ENCODE measurements at regions not wholly inside any gene's neighbourhood (a gene's known extent, or its start where the extent isn't known, plus 50 kb on each side); places are given as distances from the start of the nearest gene placed in this dataset.

DNA sequence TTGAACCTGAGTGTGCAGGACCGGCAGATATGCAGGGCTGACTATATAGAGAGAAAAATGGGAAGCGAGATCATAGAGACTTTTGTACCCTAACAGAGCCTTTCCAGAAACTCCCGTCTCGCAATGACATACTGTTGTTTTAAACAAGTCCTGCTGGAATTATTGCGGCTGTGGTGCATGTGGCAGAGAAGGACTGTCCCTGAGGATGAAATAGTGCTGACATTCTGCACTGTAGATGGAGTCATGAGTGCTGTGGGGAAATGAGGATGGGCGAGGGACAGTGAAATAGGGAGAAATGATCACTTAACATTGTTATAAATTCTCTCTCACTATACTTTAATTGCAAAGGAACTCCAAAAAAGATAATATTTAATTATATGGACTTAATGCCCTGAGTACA, 50.4 kb upstream of the KLHL14 start:
- Histone ChIP-seq H3K27me3 (ENCODE audit: insufficient read depth, low read depth, low read length) (no peaks in the 10 kb centered on the region), H3K36me3 (ENCODE audit: insufficient read depth, low read length) (no peaks in the 10 kb centered on the region), H3K27ac (ENCODE audit: low read length) (no peak overlapping the region), H3K4me3 (ENCODE audit: low read length) (no peak overlapping the region), H3K79me2 (replicated peaks; ENCODE audit: insufficient read depth, low read length) (no peaks in the 10 kb centered on the region), H3F3A (ENCODE audit: insufficient read depth, low read length, poor library complexity, severe bottlenecking) (no peaks in the 10 kb centered on the region), H3K9me2 (ENCODE audit: insufficient read depth, low read length) (no peaks in the 10 kb centered on the region), H3K9ac (ENCODE audit: low read length) (no peak overlapping the region), H4K20me1 (ENCODE audit: insufficient read depth) (no peaks in the 10 kb centered on the region), H3K4me2 (ENCODE audit: low read length) (no peak overlapping the region), H2AFZ (ENCODE audit: low read depth, low read length) (no peak overlapping the region), H3K9me3 (ENCODE audit: low read length) (no peaks in the 10 kb centered on the region)
- no peak for TF ChIP-seq EZH2 (IDR thresholded peaks at IDR 0.05; ENCODE audit: borderline replicate concordance, insufficient read depth, low read length, poor library complexity, severe bottlenecking)
- TF ChIP-seq, protein P1, sequence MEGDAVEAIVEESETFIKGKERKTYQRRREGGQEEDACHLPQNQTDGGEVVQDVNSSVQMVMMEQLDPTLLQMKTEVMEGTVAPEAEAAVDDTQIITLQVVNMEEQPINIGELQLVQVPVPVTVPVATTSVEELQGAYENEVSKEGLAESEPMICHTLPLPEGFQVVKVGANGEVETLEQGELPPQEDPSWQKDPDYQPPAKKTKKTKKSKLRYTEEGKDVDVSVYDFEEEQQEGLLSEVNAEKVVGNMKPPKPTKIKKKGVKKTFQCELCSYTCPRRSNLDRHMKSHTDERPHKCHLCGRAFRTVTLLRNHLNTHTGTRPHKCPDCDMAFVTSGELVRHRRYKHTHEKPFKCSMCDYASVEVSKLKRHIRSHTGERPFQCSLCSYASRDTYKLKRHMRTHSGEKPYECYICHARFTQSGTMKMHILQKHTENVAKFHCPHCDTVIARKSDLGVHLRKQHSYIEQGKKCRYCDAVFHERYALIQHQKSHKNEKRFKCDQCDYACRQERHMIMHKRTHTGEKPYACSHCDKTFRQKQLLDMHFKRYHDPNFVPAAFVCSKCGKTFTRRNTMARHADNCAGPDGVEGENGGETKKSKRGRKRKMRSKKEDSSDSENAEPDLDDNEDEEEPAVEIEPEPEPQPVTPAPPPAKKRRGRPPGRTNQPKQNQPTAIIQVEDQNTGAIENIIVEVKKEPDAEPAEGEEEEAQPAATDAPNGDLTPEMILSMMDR (IDR thresholded peaks at IDR 0.05; ENCODE audit: poor library complexity, severe bottlenecking): no peak
- no peak for TF ChIP-seq POLR2AphosphoS5 (IDR thresholded peaks at IDR 0.05)
- TF ChIP-seq EP300 (conservative IDR thresholded peaks at IDR 0.05; ENCODE audit: poor library complexity, severe bottlenecking): no peak
- no peak for TF ChIP-seq SMC3 (conservative IDR thresholded peaks at IDR 0.05; ENCODE audit: poor library complexity)
- TF ChIP-seq MXI1 (conservative IDR thresholded peaks at IDR 0.05; ENCODE audit: poor library complexity, severe bottlenecking): no peak
- TF ChIP-seq, protein P2, sequence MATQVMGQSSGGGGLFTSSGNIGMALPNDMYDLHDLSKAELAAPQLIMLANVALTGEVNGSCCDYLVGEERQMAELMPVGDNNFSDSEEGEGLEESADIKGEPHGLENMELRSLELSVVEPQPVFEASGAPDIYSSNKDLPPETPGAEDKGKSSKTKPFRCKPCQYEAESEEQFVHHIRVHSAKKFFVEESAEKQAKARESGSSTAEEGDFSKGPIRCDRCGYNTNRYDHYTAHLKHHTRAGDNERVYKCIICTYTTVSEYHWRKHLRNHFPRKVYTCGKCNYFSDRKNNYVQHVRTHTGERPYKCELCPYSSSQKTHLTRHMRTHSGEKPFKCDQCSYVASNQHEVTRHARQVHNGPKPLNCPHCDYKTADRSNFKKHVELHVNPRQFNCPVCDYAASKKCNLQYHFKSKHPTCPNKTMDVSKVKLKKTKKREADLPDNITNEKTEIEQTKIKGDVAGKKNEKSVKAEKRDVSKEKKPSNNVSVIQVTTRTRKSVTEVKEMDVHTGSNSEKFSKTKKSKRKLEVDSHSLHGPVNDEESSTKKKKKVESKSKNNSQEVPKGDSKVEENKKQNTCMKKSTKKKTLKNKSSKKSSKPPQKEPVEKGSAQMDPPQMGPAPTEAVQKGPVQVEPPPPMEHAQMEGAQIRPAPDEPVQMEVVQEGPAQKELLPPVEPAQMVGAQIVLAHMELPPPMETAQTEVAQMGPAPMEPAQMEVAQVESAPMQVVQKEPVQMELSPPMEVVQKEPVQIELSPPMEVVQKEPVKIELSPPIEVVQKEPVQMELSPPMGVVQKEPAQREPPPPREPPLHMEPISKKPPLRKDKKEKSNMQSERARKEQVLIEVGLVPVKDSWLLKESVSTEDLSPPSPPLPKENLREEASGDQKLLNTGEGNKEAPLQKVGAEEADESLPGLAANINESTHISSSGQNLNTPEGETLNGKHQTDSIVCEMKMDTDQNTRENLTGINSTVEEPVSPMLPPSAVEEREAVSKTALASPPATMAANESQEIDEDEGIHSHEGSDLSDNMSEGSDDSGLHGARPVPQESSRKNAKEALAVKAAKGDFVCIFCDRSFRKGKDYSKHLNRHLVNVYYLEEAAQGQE (IDR thresholded peaks at IDR 0.05; ENCODE audit: borderline replicate concordance): no peak
- TF ChIP-seq RAD21 (conservative IDR thresholded peaks at IDR 0.05): no peak
